SK-N-SH (cell line): ENCODE measurements at regions not wholly inside any gene's neighbourhood (a gene's known extent, or its start where the extent isn't known, plus 50 kb on each side); places are given as distances from the start of the nearest gene placed in this dataset.

Experiments used
- CTCF ChIA-PET: fragments of 300-600, 350-600 bp; formaldehyde crosslinking; extraction: SDS; loops from one replicate; lab custom pipeline; 2021; lab: Yijun Ruan, JAX
- POLR2A ChIA-PET: fragments of 350-600 bp; sonication (Branson Sonifier 250); formaldehyde crosslinking; extraction: SDS; loops from one replicate; lab custom pipeline; 2020; ENCODE audit warnings: antibody characterized with exemption, inconsistent platforms; lab: Yijun Ruan, JAX
- DNase-seq: peaks from one replicate; pipeline ENCODE4 v3.0.0; 2012
- H2AFZ ChIP-seq: fragments of 200-600 bp; sonication (generic); 2 replicates; pipeline ENCODE4 v1.8.1; 2016; ENCODE audit warnings: antibody characterized with exemption, mild to moderate bottlenecking, low read depth
- H3F3A ChIP-seq: fragments of 200-600 bp; sonication (generic); replicated peaks from 2 replicates; pipeline ENCODE3; 2016; ENCODE audit warnings: antibody characterized with exemption, mild to moderate bottlenecking; ENCODE audit not compliant: insufficient read depth
- H3K27ac ChIP-seq, 2 experiments: fragments of 200-500 bp in 1 of 2; fragments of 200-600 bp in 1 of 2; sonication (Bioruptor generic) in 1 of 2; sonication (generic), shearing (Covaris generic) in 1 of 2; 2 replicates each; pipeline versions ENCODE4 v1.5.1 to v1.6.1; 2014 to 2016; ENCODE audit warnings: low read depth in 2 of 2, inconsistent platforms in 1 of 2, low read length in 1 of 2, mild to moderate bottlenecking in 1 of 2, mixed read lengths in 1 of 2
- H3K27me3 ChIP-seq: fragments of 200-600 bp; sonication (generic), shearing (Covaris generic); 2 replicates; pipeline ENCODE4 v1.6.1; 2016; ENCODE audit warnings: mixed run types; ENCODE audit not compliant: insufficient read depth
- H3K36me3 ChIP-seq, 2 experiments: fragments of 200-500 bp in 1 of 2; fragments of 200-600 bp in 1 of 2; sonication (Bioruptor generic) in 1 of 2; sonication (generic) in 1 of 2; replicated peaks in 1 of 2; 2 replicates each; pipeline versions ENCODE3 to v1.5.1; 2014 to 2016; ENCODE audit warnings: low read length in 1 of 2, mild to moderate bottlenecking in 1 of 2; ENCODE audit not compliant: insufficient read depth in 2 of 2, control insufficient read depth in 1 of 2
- H3K4me1 ChIP-seq, 2 experiments: fragments of 200-500 bp in 1 of 2; fragments of 200-600 bp in 1 of 2; sonication (Bioruptor generic) in 1 of 2; sonication (generic), shearing (Covaris generic) in 1 of 2; 2 replicates each; pipeline versions ENCODE4 v1.5.1 to v1.6.1; 2014 to 2016; ENCODE audit warnings: low read depth in 1 of 2, low read length in 1 of 2, mixed run types in 1 of 2; ENCODE audit not compliant: insufficient read depth in 2 of 2, control insufficient read depth in 1 of 2
- H3K4me2 ChIP-seq: fragments of 200-600 bp; sonication (generic), shearing (Covaris generic); 2 replicates; pipeline ENCODE4 v1.6.1; 2017; ENCODE audit warnings: mixed run types
- H3K4me3 ChIP-seq, 2 experiments: fragments of 200-500 bp in 1 of 2; fragments of 200-600 bp in 1 of 2; sonication (Bioruptor generic) in 1 of 2; sonication (generic), shearing (Covaris generic) in 1 of 2; 2 replicates each; pipeline versions ENCODE4 v1.5.1 to v1.8.1; 2014 to 2016; ENCODE audit warnings: low read depth in 2 of 2, inconsistent platforms in 1 of 2, low read length in 1 of 2, mild to moderate bottlenecking in 1 of 2, mixed read lengths in 1 of 2, moderate library complexity in 1 of 2
- H3K79me2 ChIP-seq: fragments of 200-600 bp; sonication (generic); 2 replicates; pipeline ENCODE4 v1.8.1; 2017; ENCODE audit warnings: mild to moderate bottlenecking; ENCODE audit not compliant: insufficient read depth
- H3K9ac ChIP-seq: fragments of 200-600 bp; sonication (generic); 2 replicates; pipeline ENCODE4 v1.6.1; 2017; ENCODE audit warnings: mixed run types
- H3K9me2 ChIP-seq: fragments of 200-600 bp; sonication (generic); 2 replicates; pipeline ENCODE4 v1.6.1; 2017; ENCODE audit warnings: mixed run types
- H3K9me3 ChIP-seq: fragments of 200-600 bp; sonication (generic); 2 replicates; pipeline ENCODE4 v1.6.1; 2017; ENCODE audit warnings: mixed run types, mild to moderate bottlenecking, moderate library complexity
- H4K20me1 ChIP-seq: fragments of 200-600 bp; sonication (generic); 2 replicates; pipeline ENCODE4 v1.6.1; 2017; ENCODE audit warnings: mild to moderate bottlenecking, mixed run types; ENCODE audit not compliant: insufficient read depth
- CHD2 ChIP-seq: fragments of 150-350 bp; IDR thresholded peaks from 2 replicates; pipeline ENCODE4 v1.6.1; 2018; ENCODE audit warnings: low read length; ENCODE audit not compliant: partially characterized antibody
- EZH2phosphoT487 ChIP-seq: fragments of 200-600 bp; sonication (generic); IDR thresholded peaks from 2 replicates; pipeline ENCODE4 v1.6.1; 2017; ENCODE audit warnings: low read depth, mixed run types, mild to moderate bottlenecking, antibody characterized with exemption, moderate library complexity, borderline replicate concordance
- GATA2 ChIP-seq: sonication (generic); formaldehyde crosslinking; IDR thresholded peaks from 2 replicates; pipeline ENCODE4 v1.5.0; 2020; ENCODE audit warnings: mild to moderate bottlenecking, missing genetic modification reagents
- IRF3 ChIP-seq: fragments of 150-350 bp; IDR thresholded peaks from 2 replicates; pipeline ENCODE4 v1.6.1; 2016; ENCODE audit warnings: mild to moderate bottlenecking, low read depth, low read length
- JUND ChIP-seq: IDR thresholded peaks from 2 replicates; pipeline ENCODE4 v1.4.0; 2012
- MXI1 ChIP-seq: IDR thresholded peaks from 2 replicates; pipeline ENCODE4 v1.6.1; 2012; ENCODE audit warnings: mild to moderate bottlenecking, low read depth, low read length, improper control_type of control experiment
- NFIC ChIP-seq: IDR thresholded peaks from 2 replicates; pipeline ENCODE4 v1.4.0; 2012; ENCODE audit warnings: borderline replicate concordance
- PBX3 ChIP-seq: IDR thresholded peaks from 2 replicates; pipeline ENCODE4; 2012
- RAD21 ChIP-seq: IDR thresholded peaks from 2 replicates; pipeline ENCODE4 v1.6.1; 2012; ENCODE audit warnings: mild to moderate bottlenecking, low read length
- RXRA ChIP-seq: IDR thresholded peaks from 2 replicates; pipeline ENCODE4 v1.4.0; 2012; ENCODE audit warnings: low read depth, mild to moderate bottlenecking, borderline replicate concordance
- SIN3A ChIP-seq: IDR thresholded peaks from 2 replicates; pipeline ENCODE4 v1.6.1; 2012; ENCODE audit warnings: low read depth, mild to moderate bottlenecking, low read length, moderate library complexity, borderline replicate concordance
- TAF1 ChIP-seq: IDR thresholded peaks from 2 replicates; pipeline ENCODE4 v1.6.1; 2012; ENCODE audit warnings: low read depth, mild to moderate bottlenecking, low read length, moderate library complexity, borderline replicate concordance
- TCF12 ChIP-seq: IDR thresholded peaks from 2 replicates; pipeline ENCODE4 v1.4.0; 2012
- USF1 ChIP-seq: IDR thresholded peaks from 2 replicates; pipeline ENCODE4 v1.4.0; 2012; ENCODE audit warnings: low read depth, borderline replicate concordance
- ZBTB33 ChIP-seq: IDR thresholded peaks from 2 replicates; pipeline ENCODE4 v1.4.0; 2012; ENCODE audit warnings: low read depth, borderline replicate concordance
- WGBS: methylation state at CpG from one replicate; pipeline ENCODE4 v1.1.6; 2017; ENCODE audit warnings: low lambda C conversion rate; 5-methylcytosine and 5-hydroxymethylcytosine counted together

GRCh38 chr6:61203966-61204496 lies 1082.0 kb downstream of the KHDRBS2 start:
- TF ChIP-seq JUND (no peak), ZBTB33 (no peak), CHD2 (no peak)
- TF ChIP-seq, all 33 proteins: peak for 0

GRCh38 chr6:61200444-61200843 lies 1085.6 kb downstream of the KHDRBS2 start:
- Histone ChIP-seq H3K36me3 (no peaks in the 10 kb centered on the region), H3K9me2 (no peaks in the 10 kb centered on the region), H3K4me3 (no peak overlapping the region), H3K27me3 (no peaks in the 10 kb centered on the region), H3K9me3 (no peaks in the 10 kb centered on the region), H2AFZ (no peak overlapping the region), H4K20me1 (no peaks in the 10 kb centered on the region), H3F3A (no peaks in the 10 kb centered on the region), H3K79me2 (no peaks in the 10 kb centered on the region), H3K9ac (no peak overlapping the region), H3K27ac (no peak overlapping the region), H3K4me2 (no peak overlapping the region), H3K4me1 (no peaks in the 10 kb centered on the region)
- TF ChIP-seq EZH2phosphoT487 = no peak
- TF ChIP-seq PBX3 = no peak
- no peak for TF ChIP-seq TAF1
- TF ChIP-seq RXRA = no peak
- no peak for TF ChIP-seq RAD21
- no peak for TF ChIP-seq TCF12
- TF ChIP-seq JUND = no peak
- no peak for TF ChIP-seq NFIC
- TF ChIP-seq MXI1 = no peak
- TF ChIP-seq GATA2 (CRISPR knock-in tag) = no peak
- no peak for TF ChIP-seq IRF3
- TF ChIP-seq SIN3A = no peak
- TF ChIP-seq USF1 = no peak
- WGBS = 18% methylated on average over 4 of the region's 4 CpGs
- DNase-seq = no peak
- ChIA-PET CTCF (interaction anchor here (1.2 kb wide), 1 partner anchor 8 kb away, joined by 3 read pairs; no protein-coding TSS in a partner anchor), POLR2A (no interaction called here)

More at GRCh38 chr6:61203966-61204496, 1082.0 kb downstream of the KHDRBS2 start:
- DNase-seq = no peak
- no peaks in the 10 kb centered on the region for H3K4me1 ChIP-seq
- H3K4me3 ChIP-seq = no peak overlapping the region
- no peak overlapping the region for H3K9ac ChIP-seq
- H3F3A ChIP-seq = no peaks in the 10 kb centered on the region
- no peaks in the 10 kb centered on the region for H3K36me3 ChIP-seq
- H3K4me2 ChIP-seq = no peak overlapping the region
- H2AFZ ChIP-seq = no peak overlapping the region
- no peaks in the 10 kb centered on the region for H3K9me2 ChIP-seq
- WGBS = 0% methylated on average over 1 of the region's 1 CpG
- POLR2A ChIA-PET = no interaction called here
- CTCF ChIA-PET = no interaction called here
- H4K20me1 ChIP-seq = no peaks in the 10 kb centered on the region
- no peaks in the 10 kb centered on the region; the same call in 1 of the 2 replicates for H3K9me3 ChIP-seq
- H3K27ac ChIP-seq = no peak overlapping the region
- no peaks in the 10 kb centered on the region for H3K27me3 ChIP-seq
- H3K79me2 ChIP-seq = no peaks in the 10 kb centered on the region
